ENCODE measurements at regions not wholly inside any gene's neighbourhood (a gene's known extent, or its start where the extent isn't known, plus 50 kb on each side); places are given as distances from the start of the nearest gene placed in this dataset.

GRCh38 chr22:22070371-22070824 is 87.8 kb upstream of the TOP3B start:
- no peak for TF ChIP-seq RFX5 (IDR thresholded peaks at IDR 0.05; ENCODE audit: borderline replicate concordance, low read depth, low read length)
- TF ChIP-seq, protein P1, sequence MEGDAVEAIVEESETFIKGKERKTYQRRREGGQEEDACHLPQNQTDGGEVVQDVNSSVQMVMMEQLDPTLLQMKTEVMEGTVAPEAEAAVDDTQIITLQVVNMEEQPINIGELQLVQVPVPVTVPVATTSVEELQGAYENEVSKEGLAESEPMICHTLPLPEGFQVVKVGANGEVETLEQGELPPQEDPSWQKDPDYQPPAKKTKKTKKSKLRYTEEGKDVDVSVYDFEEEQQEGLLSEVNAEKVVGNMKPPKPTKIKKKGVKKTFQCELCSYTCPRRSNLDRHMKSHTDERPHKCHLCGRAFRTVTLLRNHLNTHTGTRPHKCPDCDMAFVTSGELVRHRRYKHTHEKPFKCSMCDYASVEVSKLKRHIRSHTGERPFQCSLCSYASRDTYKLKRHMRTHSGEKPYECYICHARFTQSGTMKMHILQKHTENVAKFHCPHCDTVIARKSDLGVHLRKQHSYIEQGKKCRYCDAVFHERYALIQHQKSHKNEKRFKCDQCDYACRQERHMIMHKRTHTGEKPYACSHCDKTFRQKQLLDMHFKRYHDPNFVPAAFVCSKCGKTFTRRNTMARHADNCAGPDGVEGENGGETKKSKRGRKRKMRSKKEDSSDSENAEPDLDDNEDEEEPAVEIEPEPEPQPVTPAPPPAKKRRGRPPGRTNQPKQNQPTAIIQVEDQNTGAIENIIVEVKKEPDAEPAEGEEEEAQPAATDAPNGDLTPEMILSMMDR (IDR thresholded peaks at IDR 0.05; ENCODE audit: control extremely low read depth in 1 of 3, insufficient read depth in 1 of 3, low read depth in 1 of 3, low read length in 3 of 3), result no peak
- TF ChIP-seq TEAD4 (IDR thresholded peaks at IDR 0.05; ENCODE audit: low read depth, low read length), result no peak
- no peak for TF ChIP-seq CEBPB (IDR thresholded peaks at IDR 0.05; ENCODE audit: low read depth, low read length)
- TF ChIP-seq CHD2 (IDR thresholded peaks at IDR 0.05; ENCODE audit: low read length), result no peak
